GM21390 (cell line): ENCODE measurements at regions not wholly inside any gene's neighbourhood (a gene's known extent, or its start where the extent isn't known, plus 50 kb on each side); places are given as distances from the start of the nearest gene placed in this dataset.

Experiments
- ATAC-seq: cut with Tn5 transposase; IDR thresholded peaks from one replicate; pipeline ENCODE4 v1.9.1; 2021; ENCODE audit not compliant: unreplicated experiment

DNA sequence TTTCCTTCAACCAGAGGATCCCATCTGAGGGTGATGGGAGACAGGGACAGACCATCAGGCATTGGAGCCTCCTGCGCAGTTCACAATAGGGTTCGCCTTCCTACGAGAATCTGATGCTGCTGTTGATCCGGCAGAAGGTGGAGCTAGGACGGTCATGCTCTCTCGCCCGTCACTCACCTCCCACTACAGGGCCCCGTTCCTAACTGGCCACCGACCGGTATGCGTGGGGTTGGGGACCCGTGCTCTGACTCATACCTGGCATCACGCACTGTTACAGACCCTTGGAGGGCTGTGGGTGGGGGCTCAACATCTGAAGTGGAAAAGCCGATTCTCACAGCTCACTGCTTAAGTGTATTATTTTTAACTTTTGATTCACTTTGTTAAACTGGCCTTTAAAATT, 402.3 kb downstream of the BRD1 start:
- no peak for ATAC-seq

GRCh38 chr22:49424893-49425270, 402.8 kb downstream of the BRD1 start:
- ATAC-seq, result no peak

DNA sequence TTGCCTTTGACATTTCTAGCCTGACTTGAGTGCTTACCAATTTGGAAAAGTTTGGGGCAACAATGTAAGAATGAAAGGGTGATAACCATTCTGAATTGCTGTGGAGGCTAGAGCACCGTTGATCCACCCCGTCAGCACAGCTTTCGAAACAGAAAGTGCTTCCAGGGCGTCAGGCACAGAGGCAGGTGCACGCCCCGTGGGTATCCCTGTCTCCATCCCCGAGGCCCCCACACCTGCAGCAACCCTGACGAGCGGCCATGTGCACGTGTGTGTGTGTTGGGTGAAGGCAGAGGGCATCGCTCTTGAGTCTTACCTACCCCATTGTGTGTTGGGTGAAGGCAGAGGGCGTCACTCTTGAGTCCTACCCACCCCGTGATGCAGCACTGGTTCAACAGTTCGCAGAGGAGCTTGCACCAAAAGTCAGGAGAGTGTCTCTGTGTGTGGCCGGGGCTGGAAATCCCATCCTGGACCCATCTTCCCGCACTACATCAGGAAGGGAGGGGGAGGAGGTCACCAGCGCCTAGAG, 404.5 kb downstream of the BRD1 start:
- no peak for ATAC-seq

DNA sequence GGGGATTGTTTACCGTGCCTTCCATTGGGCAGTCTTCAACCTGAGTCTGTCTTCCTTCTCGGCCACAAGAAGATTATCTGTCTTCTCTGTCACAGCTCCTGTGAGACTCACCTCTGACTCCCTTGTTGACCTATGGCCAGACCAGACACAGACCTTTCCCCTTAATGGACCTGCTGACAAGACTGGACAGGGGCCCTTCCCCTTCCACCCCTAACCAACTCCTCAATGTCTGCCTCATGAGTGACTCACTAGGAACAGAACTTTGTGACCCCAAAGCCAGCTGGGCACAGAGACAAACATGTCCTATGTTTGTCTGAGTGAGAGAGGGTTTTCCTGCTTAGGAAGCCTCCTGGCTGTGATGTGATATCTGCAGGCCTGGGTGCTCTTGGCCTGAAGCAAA, 405.0 kb downstream of the BRD1 start:
- no peak for ATAC-seq

GRCh38 chr22:49420651-49421050, 407.0 kb downstream of the BRD1 start:
- ATAC-seq, result no peak

DNA sequence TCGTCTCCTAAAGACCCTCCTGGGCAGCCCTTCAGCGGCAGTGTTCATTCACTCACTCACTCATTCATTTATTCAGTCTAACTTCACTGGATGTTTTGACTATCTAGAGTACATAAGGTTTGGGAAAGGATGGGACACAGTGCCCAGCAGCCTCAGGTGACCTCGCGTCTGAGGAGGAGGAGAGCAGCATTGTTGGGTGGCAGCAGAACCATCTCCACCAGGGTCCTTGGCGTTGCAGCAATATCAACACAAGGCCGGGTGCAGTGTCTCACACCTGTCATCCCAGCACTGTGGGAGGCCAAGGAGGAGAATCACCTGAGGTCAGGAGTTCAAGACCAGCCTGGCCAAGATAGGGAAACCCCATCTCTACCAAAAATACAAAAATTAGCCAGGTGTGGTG, 408.0 kb downstream of the BRD1 start:
- ATAC-seq, result no peak

- no peak for ATAC-seq
Observed at GRCh38 chr22:49418943-49419342, 408.7 kb downstream of the BRD1 start.

GRCh38 chr22:49418341-49418894, 409.3 kb downstream of the BRD1 start:
- no peak for ATAC-seq

DNA sequence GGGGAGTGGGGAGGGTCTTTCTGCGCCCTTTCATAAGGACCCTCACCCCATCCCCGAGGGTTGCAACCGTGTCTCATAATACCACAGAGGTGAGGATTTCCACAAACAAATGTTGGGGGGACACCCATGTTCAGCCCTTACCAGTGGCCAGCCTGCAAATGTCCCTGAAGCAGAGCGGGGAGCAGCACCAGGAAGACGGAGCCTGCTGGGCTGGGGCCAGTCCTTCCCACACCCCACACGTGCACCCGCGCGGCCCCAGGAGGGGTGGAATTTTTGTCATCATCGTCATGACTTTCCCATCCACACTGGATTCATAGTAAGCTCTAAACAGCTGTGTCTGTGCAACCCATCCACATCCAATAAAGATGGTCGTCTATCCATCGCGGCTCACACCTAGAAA, 409.8 kb downstream of the BRD1 start:
- ATAC-seq, result no peak

DNA sequence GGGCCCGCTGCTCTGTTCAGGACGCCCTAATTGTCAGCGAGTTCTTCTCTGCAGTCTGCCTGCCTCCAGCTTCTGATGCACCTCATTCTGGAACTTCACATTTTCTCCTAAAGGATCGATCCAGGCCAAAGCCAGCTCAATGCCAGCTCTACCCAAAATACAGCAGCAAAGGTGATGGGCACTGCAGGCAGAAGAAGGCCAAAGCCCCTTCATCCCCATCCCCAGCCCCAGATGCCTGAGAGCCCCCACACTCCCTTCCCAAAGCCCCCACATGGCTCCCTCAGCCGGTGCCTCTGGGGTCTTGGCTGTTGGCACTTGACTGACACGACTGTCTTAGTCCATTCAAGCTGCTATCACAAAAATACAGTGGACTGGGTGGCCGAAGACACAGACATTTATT, 410.3 kb downstream of the BRD1 start:
- no peak for ATAC-seq

DNA sequence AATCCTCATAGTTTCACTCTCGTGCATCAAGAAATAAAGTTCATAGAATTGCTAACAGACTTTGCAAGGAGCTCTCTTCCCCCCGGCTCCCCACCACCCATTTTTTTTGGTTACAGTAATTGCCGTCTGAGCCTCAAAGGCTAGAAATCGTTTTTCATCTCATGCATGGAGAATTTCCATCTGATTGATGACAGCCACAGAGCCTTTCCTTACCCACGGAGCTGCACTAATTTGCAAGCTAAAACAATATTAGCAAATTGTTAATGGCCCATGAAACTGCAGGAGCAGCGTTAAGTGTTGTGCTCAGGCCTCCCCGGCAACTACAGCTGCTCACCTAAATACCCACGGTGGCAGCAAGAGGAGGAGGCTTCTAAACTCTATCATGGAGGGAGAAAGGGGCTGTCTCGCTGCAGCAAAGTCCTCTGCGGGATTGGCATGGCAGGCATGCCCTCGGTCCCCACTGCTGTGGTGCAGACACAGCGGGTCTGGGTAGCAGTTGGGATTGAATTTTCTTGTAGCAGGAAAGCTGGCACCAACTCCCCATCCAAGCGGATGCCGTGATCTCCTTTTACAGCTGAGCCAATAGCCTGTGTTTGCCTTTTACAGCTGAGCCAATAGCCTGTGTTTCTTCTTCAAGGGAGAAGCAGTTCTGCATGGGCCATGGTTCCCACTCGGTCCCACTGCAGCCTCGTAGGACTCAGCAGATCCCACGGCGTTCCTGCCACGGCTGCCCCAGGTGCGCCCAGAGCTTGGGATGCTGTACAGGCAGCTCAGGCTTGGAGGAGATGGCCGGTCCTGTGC, 412.3 kb downstream of the BRD1 start:
- ATAC-seq, result no peak

DNA sequence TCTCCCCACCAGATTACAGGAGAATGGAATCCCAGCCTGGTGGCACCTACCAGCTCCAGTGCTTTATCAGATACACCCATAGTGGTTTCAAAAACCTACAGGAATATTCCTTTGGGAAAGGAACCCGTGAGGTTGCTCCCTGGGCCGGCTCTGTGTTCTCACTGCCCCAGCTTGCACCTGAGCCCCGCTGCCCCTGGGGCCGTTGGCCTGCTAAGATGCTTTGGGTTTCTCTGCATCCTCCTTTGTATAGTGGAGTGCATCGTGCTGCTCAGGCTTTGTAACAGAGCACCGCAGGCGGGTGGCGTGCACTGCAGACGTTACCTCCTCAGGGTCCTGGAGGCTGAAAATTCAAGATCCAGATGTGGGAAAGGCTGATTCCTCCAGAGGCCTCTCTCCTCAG, 414.1 kb downstream of the BRD1 start:
- ATAC-seq, result no peak

DNA sequence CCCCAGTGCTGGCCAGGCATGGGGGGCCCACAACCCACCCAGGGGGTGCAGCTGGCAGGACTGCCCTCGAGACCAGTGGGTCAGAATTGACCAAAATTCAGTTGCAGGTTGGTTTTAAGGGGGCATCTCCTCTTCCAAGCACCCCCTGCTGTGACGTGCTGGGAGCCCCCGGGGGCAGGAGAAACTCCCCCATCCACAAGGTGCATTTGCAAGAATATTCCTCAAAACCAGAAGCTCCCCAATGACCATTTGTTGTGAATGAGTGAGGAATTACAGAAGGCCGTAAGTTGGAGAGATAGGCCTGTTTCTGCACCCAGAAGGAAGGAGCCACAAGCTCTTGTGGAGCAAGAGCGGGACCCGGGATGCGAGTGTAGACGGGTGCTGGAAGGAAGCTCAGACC, 414.5 kb downstream of the BRD1 start:
- ATAC-seq, result no peak

DNA sequence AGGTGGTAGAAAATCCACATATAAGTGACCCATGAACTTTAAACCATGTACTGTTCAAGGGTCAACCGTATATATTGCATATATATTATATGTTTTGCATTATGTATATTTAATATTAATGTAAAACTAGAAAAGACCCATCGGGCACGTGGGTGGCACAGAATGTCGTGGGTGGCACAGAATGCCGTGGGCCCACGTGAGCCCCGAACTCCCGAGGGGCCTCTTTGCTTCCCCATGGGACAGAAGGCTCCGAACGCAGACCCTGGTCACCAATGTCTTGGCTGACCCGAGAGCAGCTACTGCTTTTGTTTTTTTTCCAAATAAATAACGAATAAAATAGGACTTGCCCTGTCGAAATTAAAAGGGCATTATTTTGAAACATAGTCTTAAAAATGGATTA, 415.4 kb downstream of the BRD1 start:
- no peak for ATAC-seq

DNA sequence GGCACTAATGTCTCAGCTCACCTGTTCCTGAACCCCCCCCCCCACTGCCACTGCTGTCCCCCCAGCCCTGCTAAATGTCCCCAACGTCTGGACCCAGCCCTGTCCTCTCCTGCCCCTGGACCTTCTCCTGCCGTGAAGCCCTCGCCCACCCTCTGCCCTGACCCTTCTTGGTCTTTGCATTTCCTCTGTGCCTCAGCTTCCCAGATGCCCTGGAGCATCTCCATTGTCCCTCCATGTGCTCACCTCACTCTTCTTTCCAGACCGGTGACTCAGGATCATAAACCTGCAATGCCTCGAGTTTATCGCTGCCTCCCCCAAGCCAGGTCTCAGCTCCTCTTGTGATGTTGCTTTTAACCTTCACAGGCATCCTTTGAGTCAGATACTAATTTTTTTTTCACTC, 416.4 kb downstream of the BRD1 start:
- ATAC-seq, result no peak

DNA sequence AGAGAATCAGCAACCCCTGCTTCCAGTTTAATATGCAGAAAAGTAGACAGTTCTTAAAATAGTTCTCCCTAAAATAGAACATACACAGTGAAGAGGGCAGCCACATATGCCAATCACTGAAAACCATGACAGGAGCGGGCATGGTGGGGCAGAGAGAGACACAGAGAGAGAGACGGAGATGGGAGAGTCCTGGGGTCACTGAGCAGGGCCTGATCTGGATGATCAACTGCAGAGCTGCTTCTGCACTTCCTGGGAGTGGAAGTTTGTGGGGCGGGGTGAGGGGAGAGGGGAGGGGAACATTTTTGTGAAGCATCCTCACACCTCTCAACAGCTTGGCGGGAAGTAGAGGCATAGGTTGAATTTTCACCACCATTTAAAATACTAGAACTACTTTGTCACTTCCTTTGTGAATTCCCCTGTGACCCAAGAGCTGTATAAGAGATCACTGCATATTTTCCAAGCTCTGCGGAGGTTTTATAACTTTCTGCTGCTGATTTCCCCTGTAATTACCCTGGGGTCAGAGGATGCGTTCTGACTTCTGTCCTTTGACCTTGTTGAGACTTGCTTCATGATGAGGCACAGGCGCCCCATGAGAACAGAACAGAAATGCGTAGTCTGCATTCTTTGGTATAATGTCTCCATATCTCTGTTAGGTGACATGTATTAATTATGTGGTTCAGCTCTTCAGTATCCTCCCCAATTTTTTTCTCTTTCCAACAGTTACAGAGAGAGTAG, 419.4 kb downstream of the BRD1 start:
- no peak for ATAC-seq

DNA sequence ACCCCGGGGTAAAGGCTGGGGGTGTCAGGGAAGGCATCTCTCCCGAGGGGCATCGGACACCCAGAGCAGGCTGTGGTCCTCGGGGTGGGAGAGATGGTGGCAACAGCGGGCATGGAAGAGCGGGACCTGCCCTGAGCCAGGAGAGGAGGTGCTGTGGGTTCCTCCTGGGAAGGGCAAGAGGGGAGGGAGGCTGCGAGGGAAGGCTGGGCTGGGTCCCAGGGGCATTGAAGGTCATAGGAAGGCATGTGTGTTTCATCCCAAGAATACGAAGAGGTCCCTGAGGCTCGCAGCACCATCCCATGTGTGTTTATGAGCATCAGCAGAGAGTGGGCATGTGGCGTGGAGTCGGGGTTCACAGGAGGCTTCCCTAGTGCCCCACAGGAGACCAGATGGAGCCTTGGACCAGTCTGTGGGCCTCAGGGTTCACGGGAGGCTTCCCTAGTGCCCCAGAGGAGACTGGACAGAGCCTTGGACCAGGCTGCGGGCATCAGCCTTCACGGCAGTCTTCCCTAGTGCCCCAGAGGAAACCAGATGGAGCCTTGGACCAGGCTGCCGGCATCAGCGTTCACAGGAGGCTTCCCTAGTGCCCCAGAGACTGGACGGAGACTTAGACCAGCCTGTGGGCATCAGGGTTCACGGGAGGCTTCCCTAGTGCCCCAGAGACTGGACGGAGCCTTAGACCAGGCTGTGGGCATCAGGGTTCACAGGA, 420.6 kb downstream of the BRD1 start:
- no peak for ATAC-seq

DNA sequence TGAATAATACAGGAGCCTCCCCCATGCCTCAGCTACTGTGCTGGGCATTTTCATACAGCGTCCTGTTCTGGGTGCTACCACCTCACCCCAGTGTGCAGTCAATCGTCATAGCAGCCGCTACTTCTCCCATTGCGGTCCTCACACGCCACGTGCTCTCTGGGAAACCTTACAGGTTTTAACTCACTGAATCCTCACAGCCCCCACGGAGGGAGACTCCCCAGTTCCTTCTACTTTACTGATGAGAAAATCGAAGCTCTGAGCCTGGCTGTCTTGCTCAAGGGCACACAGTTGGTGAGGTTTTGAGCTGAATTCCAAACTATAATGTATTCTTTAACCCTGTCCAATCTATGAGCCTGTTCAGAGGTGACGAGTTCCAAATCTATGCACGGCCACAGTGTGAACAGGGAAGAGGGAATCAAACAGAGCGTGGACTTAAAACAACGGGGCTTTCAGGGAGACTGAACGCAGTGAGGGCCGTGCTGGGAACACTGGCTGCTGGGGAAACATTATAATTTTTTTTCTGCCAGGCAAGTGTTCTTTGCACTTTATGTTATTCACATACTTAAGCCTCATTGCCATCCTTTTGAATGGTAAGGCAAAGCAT, 421.5 kb downstream of the BRD1 start:
- no peak for ATAC-seq

GRCh38 chr22:49405590-49405989, 422.1 kb downstream of the BRD1 start:
- no peak for ATAC-seq

DNA sequence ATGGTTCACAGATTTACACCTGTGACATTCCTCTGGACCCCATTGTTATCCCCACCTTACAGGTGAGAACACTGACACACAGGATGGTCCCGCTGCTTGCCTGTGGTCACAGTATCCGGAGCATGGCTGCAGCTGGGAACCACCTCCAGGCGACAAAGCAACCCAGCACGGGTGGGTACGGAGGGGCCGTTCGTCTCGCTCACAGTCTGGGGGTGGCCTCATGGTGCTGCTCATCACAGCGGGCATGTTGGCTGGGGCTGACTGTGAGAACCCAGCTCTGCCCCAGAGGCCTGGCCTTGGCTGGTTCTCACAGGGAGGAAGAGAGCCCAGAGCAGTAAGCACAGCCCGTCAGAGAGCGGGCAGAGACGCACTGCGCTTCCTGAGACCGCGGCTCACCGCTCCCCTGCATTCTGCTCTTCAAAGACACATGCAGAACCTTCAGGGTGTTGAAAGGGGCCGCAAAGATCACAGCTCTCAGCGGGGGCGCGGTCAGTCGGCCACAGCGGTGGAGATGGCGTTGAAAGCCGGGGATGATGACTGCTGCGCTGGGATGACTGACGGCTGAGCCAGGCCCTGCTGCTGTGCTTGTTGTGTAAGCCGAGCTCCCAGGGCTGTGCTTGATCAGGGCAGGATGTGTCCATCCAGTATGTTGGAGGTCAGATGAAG, 423.0 kb downstream of the BRD1 start:
- no peak for ATAC-seq

GRCh38 chr22:49404020-49404419, 423.7 kb downstream of the BRD1 start:
- no peak for ATAC-seq
